GM12874 (cell line): ENCODE measurements at regions not wholly inside any gene's neighbourhood (a gene's known extent, or its start where the extent isn't known, plus 50 kb on each side); places are given as distances from the start of the nearest gene placed in this dataset.

Source experiments
- TF ChIP-seq, protein P1 (sequence below): IDR thresholded peaks from 2 replicates; pipeline ENCODE4 v1.5.1; 2011; ENCODE audit warnings: low read depth, mild to moderate bottlenecking, control low read depth, low read length, moderate library complexity; ENCODE audit not compliant: insufficient read depth

DNA sequence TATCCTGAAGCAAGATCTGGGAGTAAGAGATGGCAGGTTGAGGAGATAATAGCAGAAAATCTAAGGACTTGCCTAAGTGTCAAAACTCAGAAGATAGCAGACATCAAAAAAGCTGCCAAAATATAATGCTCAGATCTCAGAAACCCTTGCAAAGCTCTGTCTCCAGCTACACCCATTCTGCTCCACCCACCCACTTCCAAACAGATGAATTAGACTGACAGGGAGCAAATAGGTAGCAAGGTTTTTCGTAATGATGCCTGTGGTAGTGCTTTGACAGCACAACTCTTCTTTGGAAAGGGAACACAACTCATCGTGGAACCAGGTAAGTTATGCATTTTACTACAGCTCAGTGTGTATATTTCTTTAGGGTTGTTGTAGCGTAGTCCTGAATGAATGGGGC, 132.6 kb downstream of the DAD1 start:
- TF ChIP-seq, protein P1, sequence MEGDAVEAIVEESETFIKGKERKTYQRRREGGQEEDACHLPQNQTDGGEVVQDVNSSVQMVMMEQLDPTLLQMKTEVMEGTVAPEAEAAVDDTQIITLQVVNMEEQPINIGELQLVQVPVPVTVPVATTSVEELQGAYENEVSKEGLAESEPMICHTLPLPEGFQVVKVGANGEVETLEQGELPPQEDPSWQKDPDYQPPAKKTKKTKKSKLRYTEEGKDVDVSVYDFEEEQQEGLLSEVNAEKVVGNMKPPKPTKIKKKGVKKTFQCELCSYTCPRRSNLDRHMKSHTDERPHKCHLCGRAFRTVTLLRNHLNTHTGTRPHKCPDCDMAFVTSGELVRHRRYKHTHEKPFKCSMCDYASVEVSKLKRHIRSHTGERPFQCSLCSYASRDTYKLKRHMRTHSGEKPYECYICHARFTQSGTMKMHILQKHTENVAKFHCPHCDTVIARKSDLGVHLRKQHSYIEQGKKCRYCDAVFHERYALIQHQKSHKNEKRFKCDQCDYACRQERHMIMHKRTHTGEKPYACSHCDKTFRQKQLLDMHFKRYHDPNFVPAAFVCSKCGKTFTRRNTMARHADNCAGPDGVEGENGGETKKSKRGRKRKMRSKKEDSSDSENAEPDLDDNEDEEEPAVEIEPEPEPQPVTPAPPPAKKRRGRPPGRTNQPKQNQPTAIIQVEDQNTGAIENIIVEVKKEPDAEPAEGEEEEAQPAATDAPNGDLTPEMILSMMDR, result no peak

DNA sequence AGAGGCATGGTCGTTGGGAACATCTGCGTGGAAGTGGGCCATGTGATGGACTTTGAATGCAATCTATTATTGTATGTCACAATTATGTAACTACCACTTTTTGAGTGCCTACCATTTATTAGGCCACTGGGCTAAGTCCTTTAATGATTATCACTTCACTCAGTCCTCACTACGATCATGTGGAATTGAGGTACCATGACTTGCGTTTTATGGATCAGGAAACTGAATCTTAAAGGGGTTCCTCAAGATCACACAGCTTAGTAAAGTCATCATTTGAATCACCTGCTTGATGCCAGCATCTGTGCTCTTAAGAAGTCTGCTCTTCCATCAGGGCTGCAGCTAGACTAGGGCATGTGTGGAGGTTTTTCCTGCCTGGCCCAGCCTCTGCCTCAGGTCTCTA, 136.7 kb downstream of the DAD1 start:
- TF ChIP-seq, protein P1, result no peak

DNA sequence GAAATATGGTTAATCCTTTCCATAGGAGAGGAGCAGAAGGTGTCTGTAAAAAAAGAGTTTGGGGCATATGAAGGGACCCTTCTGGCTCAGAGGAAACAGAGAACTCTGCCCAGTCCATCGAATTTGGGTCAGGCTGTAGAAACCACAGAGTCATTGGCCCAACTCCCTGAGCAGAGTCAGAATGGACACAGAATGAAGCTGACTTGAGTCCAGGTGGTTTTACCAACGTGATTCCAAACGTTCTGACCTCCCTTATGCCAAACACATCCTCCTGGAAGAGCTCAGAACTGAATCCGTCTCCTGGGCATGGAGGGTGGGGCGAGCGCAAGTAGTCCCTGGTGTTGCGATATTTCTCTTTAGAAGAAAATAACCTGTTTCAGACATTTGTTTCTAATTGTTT, 138.8 kb downstream of the DAD1 start:
- TF ChIP-seq, protein P1, result no peak

DNA sequence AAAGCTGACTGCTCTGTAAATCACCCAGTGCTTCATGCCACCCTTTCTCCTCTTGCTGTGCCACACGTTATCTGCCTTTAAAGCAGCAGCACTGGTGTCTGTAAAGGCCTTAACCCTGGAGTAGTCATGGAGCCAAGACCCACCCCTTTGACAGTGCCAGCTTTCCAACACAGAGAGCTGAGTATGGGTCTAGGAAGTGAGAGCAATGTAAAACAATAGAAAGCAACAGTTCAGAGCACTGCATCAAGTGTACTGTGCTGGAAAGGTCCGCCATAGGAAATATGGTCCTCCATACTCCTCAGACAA, 139.5 kb downstream of the DAD1 start:
- TF ChIP-seq, protein P1, result no peak

DNA sequence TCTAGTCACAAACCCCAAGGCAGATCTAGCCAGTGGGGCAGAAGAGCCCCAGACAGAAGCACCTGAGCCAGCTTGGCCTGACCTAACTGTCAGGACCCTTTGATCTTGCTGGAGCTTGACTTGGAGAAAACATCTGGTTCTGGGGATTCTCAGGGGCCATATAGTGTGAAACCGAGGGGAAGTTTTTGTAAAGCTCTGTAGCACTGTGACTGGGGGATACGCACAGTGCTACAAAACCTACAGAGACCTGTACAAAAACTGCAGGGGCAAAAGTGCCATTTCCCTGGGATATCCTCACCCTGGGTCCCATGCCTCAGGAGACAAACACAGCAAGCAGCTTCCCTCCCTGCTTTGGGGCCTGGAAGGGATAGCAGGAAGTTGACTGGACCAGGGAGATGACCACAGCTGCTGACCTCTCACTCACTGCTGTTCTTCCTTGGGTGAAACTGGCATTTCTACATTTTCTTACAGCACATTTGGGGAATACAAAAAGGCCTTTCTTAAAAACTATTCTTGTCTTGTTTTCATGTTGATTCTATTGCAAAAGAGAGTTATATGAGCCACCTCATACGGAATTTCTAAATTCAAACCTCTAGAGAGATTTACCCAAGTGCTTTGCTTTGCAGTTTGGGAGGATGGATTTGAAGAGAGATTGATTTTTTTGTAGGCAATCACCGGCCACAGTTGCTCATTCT, 140.0 kb downstream of the DAD1 start:
- TF ChIP-seq, protein P1, result no peak

DNA sequence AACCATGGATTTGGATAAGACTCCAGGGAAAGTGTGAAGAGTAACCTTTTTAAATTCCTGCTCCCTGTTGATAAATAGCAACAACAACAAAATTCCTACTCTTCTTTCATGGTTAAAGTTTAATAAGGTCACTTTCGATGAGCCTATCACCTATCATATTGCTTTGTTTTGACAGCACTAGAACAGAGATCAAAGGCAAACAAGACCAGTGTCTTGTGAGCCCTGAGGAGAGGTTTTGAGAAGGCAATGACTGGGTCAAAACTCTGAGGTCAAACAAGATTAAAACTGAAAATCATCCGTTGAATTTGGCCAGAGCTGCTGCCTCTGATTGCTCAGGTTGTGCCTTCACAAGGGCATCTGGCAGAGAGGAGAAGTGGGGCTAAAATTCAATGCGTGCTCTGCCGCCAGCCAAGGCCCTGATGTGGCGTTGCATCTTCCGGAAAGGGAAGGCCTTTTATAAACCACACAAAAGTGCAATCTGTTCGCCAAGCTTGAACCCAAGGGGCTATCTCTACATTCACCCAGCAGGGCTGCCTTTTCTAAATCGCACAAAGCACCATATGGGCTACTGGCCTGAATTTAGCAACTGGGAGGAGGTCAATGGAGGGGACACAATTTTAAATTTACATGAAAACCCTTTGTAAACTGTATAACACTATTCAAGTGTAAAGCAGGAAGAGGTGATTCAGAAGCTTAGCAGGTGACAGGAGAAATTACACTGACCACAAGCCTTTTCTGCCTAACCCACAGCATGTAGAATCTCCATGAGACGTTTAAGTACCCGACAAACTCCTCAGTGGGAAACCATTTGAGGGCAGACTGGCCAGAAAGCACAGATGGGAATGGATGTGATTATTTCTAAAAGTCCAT, 140.8 kb downstream of the DAD1 start:
- TF ChIP-seq, protein P1, result no peak

DNA sequence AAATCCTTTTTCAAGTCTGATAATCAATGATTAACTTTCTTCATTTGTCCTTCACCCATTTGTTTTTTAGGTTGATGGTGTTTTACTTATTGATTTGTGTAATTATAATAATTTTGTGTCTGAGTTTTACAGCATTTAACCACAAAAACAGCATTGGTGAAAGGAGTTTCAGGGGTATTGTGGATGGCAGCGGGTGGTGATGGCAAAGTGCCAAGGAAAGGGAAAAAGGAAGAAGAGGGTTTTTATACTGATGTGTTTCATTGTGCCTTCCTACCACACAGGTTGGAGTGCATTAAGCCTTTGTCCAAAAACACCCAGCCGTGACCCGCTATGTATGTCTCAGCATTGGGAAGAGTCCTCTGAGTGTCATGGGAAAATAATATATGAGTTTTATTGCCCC, 150.3 kb downstream of the DAD1 start:
- TF ChIP-seq, protein P1, result no peak
